GM12878 (cell line): ENCODE measurements at regions not wholly inside any gene's neighbourhood (a gene's known extent, or its start where the extent isn't known, plus 50 kb on each side); places are given as distances from the start of the nearest gene placed in this dataset.
A peak's percentile ranks its signal among the peaks of the same experiment; 100 is the strongest.

Experiments
- ATAC-seq: fragments of 200-7000 bp; cut with Tn5 transposase; 3 replicates; pipeline ENCODE4 v1.9.1; 2020; ENCODE audit warnings: mild to moderate bottlenecking, moderate library complexity
- BruUV-seq: library from RNA; stranded (reverse); fragments of 400-500 nt; replicated peaks from 2 replicates; lab custom pipeline; 2021; lab: Mats Ljungman, UMichigan
- CTCF ChIA-PET: fragments of 300-600 bp; sonication (Branson Sonifier 250); formaldehyde crosslinking; extraction: SDS; loops from one replicate; lab custom pipeline; 2021; ENCODE audit warnings: inconsistent platforms; lab: Yijun Ruan, JAX
- POLR2A ChIA-PET: fragments of 350-600 bp; formaldehyde crosslinking; extraction: SDS; loops from one replicate; lab custom pipeline; 2021; ENCODE audit warnings: inconsistent platforms; lab: Charles Lee
- RAD21 ChIA-PET: fragments of 300-600 bp; sonication (Branson Sonifier 250); formaldehyde crosslinking; loops from one replicate; lab custom pipeline; 2023; ENCODE audit warnings: antibody characterized with exemption; ENCODE audit not compliant: unreplicated experiment; lab: Charles Lee
- SMC1A ChIA-PET: fragments of 300-600 bp; sonication (Branson Sonifier 250); formaldehyde crosslinking; loops from one replicate; lab custom pipeline; 2023; ENCODE audit not compliant: unreplicated experiment, uncharacterized antibody; lab: Charles Lee
- DNase-seq: peaks from one replicate; pipeline ENCODE4 v3.0.0-alpha.2; 2011; ENCODE audit warnings: low read depth, low spot score
- FAIRE-seq: peaks from 3 replicates; lab custom pipeline; 2011; peaks lifted over from hg19 to GRCh38; lab: Jason Lieb, UNC
- H2AFZ ChIP-seq: 2 replicates; pipeline ENCODE4 v1.6.0; 2011; ENCODE audit warnings: low read depth, low read length, control low read depth; ENCODE audit not compliant: control insufficient read depth
- H3K27ac ChIP-seq: 2 replicates; pipeline ENCODE4 v1.5.1; 2011; ENCODE audit warnings: control low read depth; ENCODE audit not compliant: control insufficient read depth, insufficient read depth
- H3K27me3 ChIP-seq, 2 experiments: replicated peaks in 1 of 2; 2 replicates each; pipeline versions ENCODE4 v1.6.0 to v1.6.1; 2011; ENCODE audit warnings: low read length in 1 of 2; ENCODE audit not compliant: control insufficient read depth in 2 of 2, insufficient read depth in 2 of 2
- H3K36me3 ChIP-seq, 2 experiments: 2 replicates each; pipeline ENCODE4 v1.5.1; 2011; ENCODE audit warnings: low read length in 1 of 2; ENCODE audit not compliant: control insufficient read depth in 2 of 2, insufficient read depth in 2 of 2
- H3K4me1 ChIP-seq: 2 replicates; pipeline ENCODE4 v1.6.1; 2011; ENCODE audit warnings: mild to moderate bottlenecking, low read length, moderate library complexity, mixed read lengths; ENCODE audit not compliant: control insufficient read depth, insufficient read depth
- H3K4me2 ChIP-seq: 2 replicates; pipeline ENCODE4 v1.6.0; 2011; ENCODE audit warnings: control low read depth; ENCODE audit not compliant: control insufficient read depth, insufficient read depth
- H3K4me3 ChIP-seq: fragments of 200-600 bp; sonication (generic); 2 replicates; pipeline ENCODE4 v1.5.1; 2016
- H3K79me2 ChIP-seq: 2 replicates; pipeline ENCODE4 v1.6.0; 2011; ENCODE audit warnings: low read length; ENCODE audit not compliant: control insufficient read depth, insufficient read depth
- H3K9ac ChIP-seq: 2 replicates; pipeline ENCODE4 v1.8.0; 2011; ENCODE audit warnings: low read length, control low read depth, mixed read lengths; ENCODE audit not compliant: control insufficient read depth, insufficient read depth
- H3K9me3 ChIP-seq: replicated peaks from 3 replicates; pipeline ENCODE4 v1.5.1; 2011; ENCODE audit warnings: mild to moderate bottlenecking, low read length; ENCODE audit not compliant: control insufficient read depth, insufficient read depth
- H4K20me1 ChIP-seq: 2 replicates; pipeline ENCODE4 v1.6.0; 2011; ENCODE audit not compliant: control insufficient read depth, insufficient read depth
- POLR2AphosphoS2 ChIP-seq: IDR thresholded peaks from 2 replicates; pipeline ENCODE4 v1.6.1; 2011; ENCODE audit warnings: low read depth, mild to moderate bottlenecking, low read length, improper control_type of control experiment, moderate library complexity
- PRDM15 ChIP-seq: fragments of 450-650 bp; formaldehyde crosslinking; IDR thresholded peaks from 2 replicates; pipeline ENCODE4 v1.4.0; 2020; ENCODE audit warnings: mild to moderate bottlenecking, moderate library complexity
- RAD21 ChIP-seq: IDR thresholded peaks from 2 replicates; pipeline ENCODE4 v1.6.1; 2011; ENCODE audit warnings: mild to moderate bottlenecking, low read depth, low read length, moderate library complexity; ENCODE audit not compliant: insufficient read depth
- SMC3 ChIP-seq: IDR thresholded peaks from 2 replicates; pipeline ENCODE4 v1.6.1; 2011; ENCODE audit warnings: low read length, improper control_type of control experiment, borderline replicate concordance
- WGBS: methylation state at CpG from one replicate; pipeline ENCODE4 v1.1.6; 2016; ENCODE audit warnings: low lambda C conversion rate; ENCODE audit not compliant: insufficient replicate concordance, insufficient coverage; ENCODE audit errors: missing lambda C conversion rate; 5-methylcytosine and 5-hydroxymethylcytosine counted together
- in situ Hi-C: fragments of 300-500 bp; cut with MboI; formaldehyde crosslinking; loops from 9 replicates; pipeline ENCODE4 v1.14.3; 2018; ENCODE audit warnings: mixed read lengths
- intact Hi-C: fragments of 100-400 bp; cut with micrococcal nuclease; formaldehyde crosslinking; loops from one replicate; pipeline ENCODE4 v1.14.2; 2022; ENCODE audit not compliant: unreplicated experiment
- TF ChIP-seq, protein P1 (sequence below): fragments of 450-650 bp; IDR thresholded peaks from 2 replicates; pipeline ENCODE4 v1.6.1; 2017; ENCODE audit warnings: low read depth, mild to moderate bottlenecking, moderate library complexity
- TF ChIP-seq, protein P2 (sequence below), 3 experiments: IDR thresholded peaks in 2 of 3; conservative IDR thresholded peaks in 1 of 3; 2 replicates each; pipeline ENCODE4 v1.5.1; 2011; ENCODE audit warnings: low read depth in 3 of 3, low read length in 3 of 3, mild to moderate bottlenecking in 3 of 3, control low read depth in 2 of 3, moderate library complexity in 2 of 3, inconsistent platforms in 1 of 3, mixed read lengths in 1 of 3; ENCODE audit not compliant: control insufficient read depth in 2 of 3, insufficient read depth in 1 of 3; ENCODE audit errors: extremely low read depth in 1 of 3

DNA sequence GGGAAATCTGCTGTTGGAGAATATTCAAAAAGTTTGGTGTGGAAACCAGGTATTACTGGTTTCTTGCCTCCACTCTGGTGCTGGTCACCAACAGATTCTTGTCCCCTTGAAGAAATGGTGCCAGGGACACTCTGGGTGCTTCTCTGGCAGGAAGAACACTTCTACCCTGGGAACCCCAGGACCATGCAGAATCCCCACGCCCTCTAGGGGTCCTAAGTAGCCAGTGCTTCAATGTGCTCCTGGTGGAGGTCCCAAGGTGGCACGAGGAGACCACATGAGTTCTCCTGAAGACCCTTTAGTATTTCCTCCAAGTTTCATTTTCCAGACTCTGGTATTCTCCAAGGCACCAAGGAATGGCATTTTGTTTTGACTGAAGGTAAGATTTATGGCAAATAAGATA lies 380.6 kb downstream of the TSN start:
- H3K4me3 ChIP-seq, result no peak overlapping the region
- H3K27me3 ChIP-seq, result no peaks in the 10 kb centered on the region
- H3K9me3 ChIP-seq, result no peaks in the 10 kb centered on the region; the same call in 2 of the 3 replicates
- intact Hi-C loops (loop anchor here (1.0 to 5.0 kb wide), 2 partner anchors 161 to 611 kb away; no protein-coding TSS in a partner anchor), in situ Hi-C loops (no loop called here)
- no peak for DNase-seq
- no TSS peak for BruUV-seq
- no peak overlapping the region for H3K27ac ChIP-seq
- no peaks in the 10 kb centered on the region for H3K79me2 ChIP-seq
- RAD21 ChIA-PET, result interaction anchor here (1.5 to 1.6 kb wide), 2 partner anchors 31 to 162 kb away, joined by 3 read pairs; no protein-coding TSS in a partner anchor
- no peaks in the 10 kb centered on the region for H4K20me1 ChIP-seq
- CTCF ChIA-PET, result interaction anchor here (0.8 to 1.6 kb wide), 6 partner anchors 9 to 234 kb away, joined by 3 to 6 read pairs (median 4); no protein-coding TSS in a partner anchor
- H3K9ac ChIP-seq, result no peak overlapping the region
- H2AFZ ChIP-seq, result no peak overlapping the region
- SMC1A ChIA-PET, result interaction anchor here (1.0 to 2.0 kb wide), 2 partner anchors 98 to 162 kb away, joined by 3 to 7 read pairs; no protein-coding TSS in a partner anchor
- FAIRE-seq, result peak; percentile 87
- H3K36me3 ChIP-seq, result no peaks in the 10 kb centered on the region
- TF ChIP-seq POLR2AphosphoS2, result no peak
- TF ChIP-seq RAD21, result peak; percentile 63
- peak; percentile 65 for TF ChIP-seq SMC3
- no peak for TF ChIP-seq PRDM15 (CRISPR knock-in tag)
- TF ChIP-seq, protein P1, sequence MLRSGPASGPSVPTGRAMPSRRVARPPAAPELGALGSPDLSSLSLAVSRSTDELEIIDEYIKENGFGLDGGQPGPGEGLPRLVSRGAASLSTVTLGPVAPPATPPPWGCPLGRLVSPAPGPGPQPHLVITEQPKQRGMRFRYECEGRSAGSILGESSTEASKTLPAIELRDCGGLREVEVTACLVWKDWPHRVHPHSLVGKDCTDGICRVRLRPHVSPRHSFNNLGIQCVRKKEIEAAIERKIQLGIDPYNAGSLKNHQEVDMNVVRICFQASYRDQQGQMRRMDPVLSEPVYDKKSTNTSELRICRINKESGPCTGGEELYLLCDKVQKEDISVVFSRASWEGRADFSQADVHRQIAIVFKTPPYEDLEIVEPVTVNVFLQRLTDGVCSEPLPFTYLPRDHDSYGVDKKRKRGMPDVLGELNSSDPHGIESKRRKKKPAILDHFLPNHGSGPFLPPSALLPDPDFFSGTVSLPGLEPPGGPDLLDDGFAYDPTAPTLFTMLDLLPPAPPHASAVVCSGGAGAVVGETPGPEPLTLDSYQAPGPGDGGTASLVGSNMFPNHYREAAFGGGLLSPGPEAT, result 0 out of 2 replicates have a peak, but pooled peaks have one; percentile 17
- TF ChIP-seq, protein P2, sequence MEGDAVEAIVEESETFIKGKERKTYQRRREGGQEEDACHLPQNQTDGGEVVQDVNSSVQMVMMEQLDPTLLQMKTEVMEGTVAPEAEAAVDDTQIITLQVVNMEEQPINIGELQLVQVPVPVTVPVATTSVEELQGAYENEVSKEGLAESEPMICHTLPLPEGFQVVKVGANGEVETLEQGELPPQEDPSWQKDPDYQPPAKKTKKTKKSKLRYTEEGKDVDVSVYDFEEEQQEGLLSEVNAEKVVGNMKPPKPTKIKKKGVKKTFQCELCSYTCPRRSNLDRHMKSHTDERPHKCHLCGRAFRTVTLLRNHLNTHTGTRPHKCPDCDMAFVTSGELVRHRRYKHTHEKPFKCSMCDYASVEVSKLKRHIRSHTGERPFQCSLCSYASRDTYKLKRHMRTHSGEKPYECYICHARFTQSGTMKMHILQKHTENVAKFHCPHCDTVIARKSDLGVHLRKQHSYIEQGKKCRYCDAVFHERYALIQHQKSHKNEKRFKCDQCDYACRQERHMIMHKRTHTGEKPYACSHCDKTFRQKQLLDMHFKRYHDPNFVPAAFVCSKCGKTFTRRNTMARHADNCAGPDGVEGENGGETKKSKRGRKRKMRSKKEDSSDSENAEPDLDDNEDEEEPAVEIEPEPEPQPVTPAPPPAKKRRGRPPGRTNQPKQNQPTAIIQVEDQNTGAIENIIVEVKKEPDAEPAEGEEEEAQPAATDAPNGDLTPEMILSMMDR (IDR thresholded peaks at IDR 0.05 in 2 of 3, conservative IDR thresholded peaks at IDR 0.05 in 1 of 3; ENCODE audit: control insufficient read depth in 2 of 3, extremely low read depth in 1 of 3, insufficient read depth in 1 of 3, low read depth in 3 of 3, low read length in 3 of 3), result peak; percentile 63 to 87 (median 82)
- POLR2A ChIA-PET, result no interaction called here
- ATAC-seq, result peak; percentile 91
- H3K4me2 ChIP-seq, result no peak overlapping the region
- H3K4me1 ChIP-seq, result no peaks in the 10 kb centered on the region
- 0% methylated on average over 2 of the region's 2 CpGs for WGBS
